Activated CD8-positive, alpha-beta T cell treated with anti-CD3 and anti-CD28 coated beads, Interleukin-2, amount 10 ng/mL, durations not matched to agents 7 days and 5 days (primary cell): ENCODE measurements at regions not wholly inside any gene's neighbourhood (a gene's known extent, or its start where the extent isn't known, plus 50 kb on each side); places are given as distances from the start of the nearest gene placed in this dataset.

ENCODE experiments used
- ATAC-seq: fragments of 150-1000 bp; cut with Tn5 transposase; one replicate; pipeline ENCODE4 v1.10.0; 2021; ENCODE audit warnings: moderate library complexity
- CTCF ChIA-PET: fragments of 350-600 bp; sonication (Branson Sonifier 250); formaldehyde crosslinking; loops from one replicate; lab custom pipeline; 2021; ENCODE audit warnings: antibody characterized with exemption; lab: Charles Lee
- POLR2A ChIA-PET: fragments of 350-600 bp; sonication (Branson Sonifier 250); formaldehyde crosslinking; loops from one replicate; lab custom pipeline; 2021; ENCODE audit warnings: antibody characterized with exemption; lab: Charles Lee
- DNase-seq: peaks from one replicate; pipeline ENCODE4 v3.0.0-alpha.2; 2020
- H3K27ac Mint-ChIP-seq: one replicate; pipeline ENCODE4 v1.8.0; 2021; ENCODE audit warnings: mild to moderate bottlenecking, mixed read lengths
- H3K27me3 Mint-ChIP-seq: one replicate; pipeline ENCODE4 v1.8.0; 2021; ENCODE audit warnings: low read depth, mixed read lengths
- H3K36me3 Mint-ChIP-seq: one replicate; pipeline ENCODE4 v1.8.0; 2021; ENCODE audit warnings: low read depth, mixed read lengths
- H3K4me1 Mint-ChIP-seq: one replicate; pipeline ENCODE4 v1.8.0; 2021; ENCODE audit warnings: low read depth, mixed read lengths
- H3K4me3 Mint-ChIP-seq: one replicate; pipeline ENCODE4 v1.8.0; 2021; ENCODE audit warnings: mild to moderate bottlenecking, mixed read lengths
- H3K9me3 Mint-ChIP-seq: one replicate; pipeline ENCODE4 v1.8.0; 2022; ENCODE audit warnings: mixed read lengths; ENCODE audit not compliant: insufficient read depth

- POLR2A ChIA-PET: no interaction called here
Observed at GRCh38 chr10:4373612-4374011, 452.4 kb upstream of the AKR1E2 start.

GRCh38 chr10:4373098-4373497 is 452.9 kb upstream of the AKR1E2 start:
- POLR2A ChIA-PET: no interaction called here
- CTCF ChIA-PET: no interaction called here
- Mint-ChIP-seq H3K36me3 (no peaks in the 10 kb centered on the region), H3K27me3 (peaks cover 53% of the 10 kb centered on the region), H3K9me3 (no peaks in the 10 kb centered on the region), H3K4me1 (no peaks in the 10 kb centered on the region), H3K27ac (no peak overlapping the region), H3K4me3 (no peak overlapping the region)
- DNase-seq (no peak), ATAC-seq (no peak)

More at GRCh38 chr10:4373612-4374011, 452.4 kb upstream of the AKR1E2 start:
- CTCF ChIA-PET: no interaction called here
- Mint-ChIP-seq H3K27ac (no peak overlapping the region), H3K36me3 (no peaks in the 10 kb centered on the region), H3K4me3 (no peak overlapping the region), H3K9me3 (no peaks in the 10 kb centered on the region), H3K4me1 (no peaks in the 10 kb centered on the region), H3K27me3 (peaks cover 49% of the 10 kb centered on the region)
- DNase-seq (no peak), ATAC-seq (no peak)

- Mint-ChIP-seq H3K4me1 (no peaks in the 10 kb centered on the region), H3K27me3 (peaks cover 55% of the 10 kb centered on the region), H3K27ac (no peak overlapping the region), H3K36me3 (no peaks in the 10 kb centered on the region), H3K4me3 (no peak overlapping the region), H3K9me3 (no peaks in the 10 kb centered on the region)
- ATAC-seq (no peak), DNase-seq (no peak)
- ChIA-PET POLR2A (no interaction called here), CTCF (no interaction called here)
Observed at GRCh38 chr10:4372601-4373000, 453.4 kb upstream of the AKR1E2 start.

GRCh38 chr10:4371691-4372295 is 454.2 kb upstream of the AKR1E2 start:
- no peaks in the 10 kb centered on the region for H3K9me3 Mint-ChIP-seq
- peaks cover 59% of the 10 kb centered on the region for H3K27me3 Mint-ChIP-seq
- H3K27ac Mint-ChIP-seq: no peak overlapping the region
- H3K4me1 Mint-ChIP-seq: no peaks in the 10 kb centered on the region
- DNase-seq (no peak), ATAC-seq (no peak)
- POLR2A ChIA-PET: no interaction called here
- no peak overlapping the region for H3K4me3 Mint-ChIP-seq
- H3K36me3 Mint-ChIP-seq: no peaks in the 10 kb centered on the region
- CTCF ChIA-PET: no interaction called here

GRCh38 chr10:4370376-4370775 is 455.6 kb upstream of the AKR1E2 start:
- H3K9me3 Mint-ChIP-seq: no peaks in the 10 kb centered on the region
- ATAC-seq: no peak
- no peaks in the 10 kb centered on the region for H3K36me3 Mint-ChIP-seq
- no peaks in the 10 kb centered on the region for H3K4me1 Mint-ChIP-seq
- DNase-seq: no peak
- no peak overlapping the region for H3K27ac Mint-ChIP-seq
- CTCF ChIA-PET: interaction anchor here (0.8 kb wide), 1 partner anchor 1172 kb away, joined by 3 read pairs; no protein-coding TSS in a partner anchor
- peaks cover 59% of the 10 kb centered on the region for H3K27me3 Mint-ChIP-seq
- POLR2A ChIA-PET: interaction anchor here (0.6 kb wide), 1 partner anchor 42 kb away, joined by 3 read pairs; no protein-coding TSS in a partner anchor
- H3K4me3 Mint-ChIP-seq: no peak overlapping the region

GRCh38 chr10:4361581-4361980 is 464.4 kb upstream of the AKR1E2 start:
- H3K4me1 Mint-ChIP-seq: no peaks in the 10 kb centered on the region
- ChIA-PET CTCF (no interaction called here), POLR2A (no interaction called here)
- H3K27ac Mint-ChIP-seq: no peak overlapping the region
- H3K36me3 Mint-ChIP-seq: no peaks in the 10 kb centered on the region
- no peaks in the 10 kb centered on the region for H3K9me3 Mint-ChIP-seq
- no peak for ATAC-seq
- H3K4me3 Mint-ChIP-seq: no peak overlapping the region
- DNase-seq: no peak
- H3K27me3 Mint-ChIP-seq: peaks cover 29% of the 10 kb centered on the region

- Mint-ChIP-seq H3K27me3 (peaks cover 32% of the 10 kb centered on the region), H3K9me3 (no peaks in the 10 kb centered on the region), H3K27ac (no peak overlapping the region), H3K36me3 (no peaks in the 10 kb centered on the region), H3K4me3 (no peak overlapping the region), H3K4me1 (peaks cover under 1% of the 10 kb centered on the region)
- no peak for DNase-seq
- CTCF ChIA-PET: no interaction called here
- no peak for ATAC-seq
- POLR2A ChIA-PET: no interaction called here
Observed at GRCh38 chr10:4359003-4359402, 467.0 kb upstream of the AKR1E2 start.

- CTCF ChIA-PET: no interaction called here
- H3K4me3 Mint-ChIP-seq: no peak overlapping the region
- H3K36me3 Mint-ChIP-seq: no peaks in the 10 kb centered on the region
- peaks cover 28% of the 10 kb centered on the region for H3K27me3 Mint-ChIP-seq
- POLR2A ChIA-PET: interaction anchor here (0.7 kb wide), 1 partner anchor 695 kb away, joined by 3 read pairs; no protein-coding TSS in a partner anchor
- H3K27ac Mint-ChIP-seq: no peak overlapping the region
- H3K9me3 Mint-ChIP-seq: no peaks in the 10 kb centered on the region
- H3K4me1 Mint-ChIP-seq: peaks cover 3% of the 10 kb centered on the region
- ATAC-seq (no peak), DNase-seq (no peak)
Observed at GRCh38 chr10:4357911-4358310, 468.1 kb upstream of the AKR1E2 start.

- no peaks in the 10 kb centered on the region for H3K9me3 Mint-ChIP-seq
- H3K4me3 Mint-ChIP-seq: no peak overlapping the region
- no peak for ATAC-seq
Observed at GRCh38 chr10:4355350-4355749, 470.7 kb upstream of the AKR1E2 start.

GRCh38 chr10:4354382-4354812 is 471.6 kb upstream of the AKR1E2 start:
- POLR2A ChIA-PET: no interaction called here
- Mint-ChIP-seq H3K27ac (no peak overlapping the region), H3K9me3 (no peaks in the 10 kb centered on the region), H3K4me1 (peaks cover 3% of the 10 kb centered on the region), H3K4me3 (no peak overlapping the region), H3K27me3 (peaks cover 34% of the 10 kb centered on the region), H3K36me3 (no peaks in the 10 kb centered on the region)
- ATAC-seq: no peak
- no peak for DNase-seq
- CTCF ChIA-PET: interaction anchor here (1.1 kb wide), 1 partner anchor 10 kb away, joined by 3 read pairs; no protein-coding TSS in a partner anchor

More at GRCh38 chr10:4355350-4355749, 470.7 kb upstream of the AKR1E2 start:
- Mint-ChIP-seq H3K27me3 (peaks cover 36% of the 10 kb centered on the region), H3K36me3 (no peaks in the 10 kb centered on the region), H3K27ac (no peak overlapping the region), H3K4me1 (peaks cover 3% of the 10 kb centered on the region)
- no peak for DNase-seq
- CTCF ChIA-PET: interaction anchor here (1.1 kb wide), 1 partner anchor 11 kb away, joined by 3 read pairs; no protein-coding TSS in a partner anchor
- POLR2A ChIA-PET: no interaction called here

GRCh38 chr10:4353964-4354363 is 472.0 kb upstream of the AKR1E2 start:
- CTCF ChIA-PET: no interaction called here
- Mint-ChIP-seq H3K9me3 (no peaks in the 10 kb centered on the region), H3K36me3 (no peaks in the 10 kb centered on the region), H3K27ac (no peak overlapping the region), H3K4me3 (no peak overlapping the region), H3K27me3 (peaks cover 35% of the 10 kb centered on the region), H3K4me1 (peaks cover 3% of the 10 kb centered on the region)
- ATAC-seq (no peak), DNase-seq (no peak)
- POLR2A ChIA-PET: no interaction called here

GRCh38 chr10:4353059-4353655 is 472.9 kb upstream of the AKR1E2 start:
- H3K27ac Mint-ChIP-seq: no peak overlapping the region
- no peaks in the 10 kb centered on the region for H3K9me3 Mint-ChIP-seq
- peaks cover 35% of the 10 kb centered on the region for H3K27me3 Mint-ChIP-seq
- H3K36me3 Mint-ChIP-seq: no peaks in the 10 kb centered on the region
- no peak for ATAC-seq
- ChIA-PET POLR2A (no interaction called here), CTCF (no interaction called here)
- H3K4me1 Mint-ChIP-seq: peaks cover 3% of the 10 kb centered on the region
- no peak for DNase-seq
- no peak overlapping the region for H3K4me3 Mint-ChIP-seq
